Sigmoid colon (tissue), 4 donors: ENCODE measurements at regions not wholly inside any gene's neighbourhood (a gene's known extent, or its start where the extent isn't known, plus 50 kb on each side); places are given as distances from the start of the nearest gene placed in this dataset.

ENCODE experiments used
- EP300 ChIP-seq, 4 donors: sonication (generic); formaldehyde crosslinking; IDR thresholded peaks; one replicate each; pipeline ENCODE4 v1.6.1; 2017; ENCODE audit warnings: antibody characterized with exemption in 4 of 4
- POLR2A ChIP-seq, 2 donors: fragments of 450-650 bp; IDR thresholded peaks; one replicate each; pipeline ENCODE4 v1.6.1; 2016; ENCODE audit warnings: antibody characterized with exemption in 2 of 2, mild to moderate bottlenecking in 2 of 2, moderate library complexity in 2 of 2
- TF ChIP-seq, protein P1 (sequence below), 4 experiments: fragments of 450-650 bp in 3 of 4; fragments of 200-600 bp in 1 of 4; IDR thresholded peaks; one replicate each; pipeline ENCODE4 v1.5.1; 2016 to 2019; ENCODE audit warnings: antibody characterized with exemption in 4 of 4, mild to moderate bottlenecking in 3 of 4, moderate library complexity in 2 of 4

DNA sequence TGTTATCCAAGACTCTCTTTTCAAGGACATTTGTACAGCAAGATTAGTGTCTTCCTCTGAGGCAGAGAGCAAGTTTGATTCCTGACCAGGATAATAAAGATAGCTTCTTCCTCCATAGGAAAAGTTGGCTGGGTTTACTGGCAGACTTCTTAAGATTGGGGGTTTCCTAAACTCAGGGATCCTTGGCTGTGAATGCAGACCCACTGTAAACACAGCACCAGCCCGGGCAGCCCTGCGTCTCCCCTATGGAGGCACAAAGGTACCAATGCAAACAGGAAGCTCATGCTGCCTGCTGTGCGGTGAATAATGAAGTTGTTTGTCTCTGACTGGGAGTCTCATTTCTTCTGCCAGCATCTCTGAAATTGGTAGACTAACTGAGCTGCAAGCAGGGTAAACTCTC is 96.2 kb upstream of the ARHGAP28 start:
- TF ChIP-seq POLR2A (IDR thresholded peaks at IDR 0.05) (no peak), EP300 (IDR thresholded peaks at IDR 0.05) (no peak)
- TF ChIP-seq, protein P1, sequence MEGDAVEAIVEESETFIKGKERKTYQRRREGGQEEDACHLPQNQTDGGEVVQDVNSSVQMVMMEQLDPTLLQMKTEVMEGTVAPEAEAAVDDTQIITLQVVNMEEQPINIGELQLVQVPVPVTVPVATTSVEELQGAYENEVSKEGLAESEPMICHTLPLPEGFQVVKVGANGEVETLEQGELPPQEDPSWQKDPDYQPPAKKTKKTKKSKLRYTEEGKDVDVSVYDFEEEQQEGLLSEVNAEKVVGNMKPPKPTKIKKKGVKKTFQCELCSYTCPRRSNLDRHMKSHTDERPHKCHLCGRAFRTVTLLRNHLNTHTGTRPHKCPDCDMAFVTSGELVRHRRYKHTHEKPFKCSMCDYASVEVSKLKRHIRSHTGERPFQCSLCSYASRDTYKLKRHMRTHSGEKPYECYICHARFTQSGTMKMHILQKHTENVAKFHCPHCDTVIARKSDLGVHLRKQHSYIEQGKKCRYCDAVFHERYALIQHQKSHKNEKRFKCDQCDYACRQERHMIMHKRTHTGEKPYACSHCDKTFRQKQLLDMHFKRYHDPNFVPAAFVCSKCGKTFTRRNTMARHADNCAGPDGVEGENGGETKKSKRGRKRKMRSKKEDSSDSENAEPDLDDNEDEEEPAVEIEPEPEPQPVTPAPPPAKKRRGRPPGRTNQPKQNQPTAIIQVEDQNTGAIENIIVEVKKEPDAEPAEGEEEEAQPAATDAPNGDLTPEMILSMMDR (IDR thresholded peaks at IDR 0.05): no peak
